Neural cell (in vitro differentiated cells): ENCODE measurements at regions not wholly inside any gene's neighbourhood (a gene's known extent, or its start where the extent isn't known, plus 50 kb on each side); places are given as distances from the start of the nearest gene placed in this dataset.

Source experiments
- CTCF ChIP-seq: fragments of 450-650 bp; IDR thresholded peaks from 2 replicates; pipeline ENCODE4 v1.5.1; 2014; ENCODE audit warnings: antibody characterized with exemption, mild to moderate bottlenecking, moderate library complexity; ENCODE audit not compliant: poor library complexity, severe bottlenecking
- EP300 ChIP-seq: fragments of 450-650 bp; conservative IDR thresholded peaks from 2 replicates; pipeline ENCODE4 v1.6.1; 2014; ENCODE audit warnings: antibody characterized with exemption, mild to moderate bottlenecking, moderate library complexity; ENCODE audit not compliant: poor library complexity, severe bottlenecking
- EZH2 ChIP-seq: fragments of 200-600, 300-800 bp; shearing (Covaris generic), sonication (generic); IDR thresholded peaks from 2 replicates; pipeline ENCODE4 v1.6.1; 2014; ENCODE audit warnings: antibody characterized with exemption, low read length, borderline replicate concordance, mild to moderate bottlenecking; ENCODE audit not compliant: insufficient read depth, poor library complexity, severe bottlenecking
- POLR2AphosphoS5 ChIP-seq: IDR thresholded peaks from 2 replicates; pipeline ENCODE4 v1.6.1; 2012
- SMC3 ChIP-seq: fragments of 450-650 bp; conservative IDR thresholded peaks from 2 replicates; pipeline ENCODE4 v1.6.1; 2014; ENCODE audit warnings: antibody characterized with exemption, mild to moderate bottlenecking, moderate library complexity; ENCODE audit not compliant: poor library complexity
- TAF1 ChIP-seq: IDR thresholded peaks from 2 replicates; pipeline ENCODE4 v1.6.1; 2012; ENCODE audit warnings: low read depth
- TF ChIP-seq, protein P1 (sequence below): IDR thresholded peaks from 2 replicates; pipeline ENCODE4 v1.6.1; 2012; ENCODE audit warnings: borderline replicate concordance

DNA sequence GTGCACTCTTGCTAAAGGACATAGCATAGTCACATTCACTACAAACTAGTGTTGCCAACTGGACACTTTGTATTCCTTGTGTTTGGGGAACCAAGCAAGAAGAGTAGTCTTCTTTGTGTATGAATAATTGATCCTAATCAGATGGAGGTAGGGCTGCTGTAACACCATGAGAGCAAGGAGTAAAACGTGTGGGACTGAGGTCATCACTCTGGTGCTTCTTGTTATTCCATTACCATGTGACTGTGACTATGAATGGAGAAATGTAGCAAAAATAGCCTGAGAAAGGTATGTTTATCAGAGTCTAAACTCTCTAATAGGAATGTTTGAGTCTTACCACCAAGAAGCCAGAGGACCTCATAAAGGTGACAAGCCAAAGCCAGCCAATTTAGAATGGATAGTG, 966.9 kb downstream of the TAF11L14 start:
- TF ChIP-seq EZH2 (no peak), CTCF (no peak), EP300 (no peak), SMC3 (no peak), TAF1 (no peak), POLR2AphosphoS5 (no peak)
- TF ChIP-seq, protein P1, sequence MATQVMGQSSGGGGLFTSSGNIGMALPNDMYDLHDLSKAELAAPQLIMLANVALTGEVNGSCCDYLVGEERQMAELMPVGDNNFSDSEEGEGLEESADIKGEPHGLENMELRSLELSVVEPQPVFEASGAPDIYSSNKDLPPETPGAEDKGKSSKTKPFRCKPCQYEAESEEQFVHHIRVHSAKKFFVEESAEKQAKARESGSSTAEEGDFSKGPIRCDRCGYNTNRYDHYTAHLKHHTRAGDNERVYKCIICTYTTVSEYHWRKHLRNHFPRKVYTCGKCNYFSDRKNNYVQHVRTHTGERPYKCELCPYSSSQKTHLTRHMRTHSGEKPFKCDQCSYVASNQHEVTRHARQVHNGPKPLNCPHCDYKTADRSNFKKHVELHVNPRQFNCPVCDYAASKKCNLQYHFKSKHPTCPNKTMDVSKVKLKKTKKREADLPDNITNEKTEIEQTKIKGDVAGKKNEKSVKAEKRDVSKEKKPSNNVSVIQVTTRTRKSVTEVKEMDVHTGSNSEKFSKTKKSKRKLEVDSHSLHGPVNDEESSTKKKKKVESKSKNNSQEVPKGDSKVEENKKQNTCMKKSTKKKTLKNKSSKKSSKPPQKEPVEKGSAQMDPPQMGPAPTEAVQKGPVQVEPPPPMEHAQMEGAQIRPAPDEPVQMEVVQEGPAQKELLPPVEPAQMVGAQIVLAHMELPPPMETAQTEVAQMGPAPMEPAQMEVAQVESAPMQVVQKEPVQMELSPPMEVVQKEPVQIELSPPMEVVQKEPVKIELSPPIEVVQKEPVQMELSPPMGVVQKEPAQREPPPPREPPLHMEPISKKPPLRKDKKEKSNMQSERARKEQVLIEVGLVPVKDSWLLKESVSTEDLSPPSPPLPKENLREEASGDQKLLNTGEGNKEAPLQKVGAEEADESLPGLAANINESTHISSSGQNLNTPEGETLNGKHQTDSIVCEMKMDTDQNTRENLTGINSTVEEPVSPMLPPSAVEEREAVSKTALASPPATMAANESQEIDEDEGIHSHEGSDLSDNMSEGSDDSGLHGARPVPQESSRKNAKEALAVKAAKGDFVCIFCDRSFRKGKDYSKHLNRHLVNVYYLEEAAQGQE, result no peak
